ENCODE measurements at regions not wholly inside any gene's neighbourhood (a gene's known extent, or its start where the extent isn't known, plus 50 kb on each side); places are given as distances from the start of the nearest gene placed in this dataset.

- peak; percentile 25 for TF ChIP-seq SKIL (IDR thresholded peaks at IDR 0.05; ENCODE audit: low read depth, poor library complexity, severe bottlenecking)
- no peak for TF ChIP-seq USF1 (IDR thresholded peaks at IDR 0.05; ENCODE audit: borderline replicate concordance, extremely low read length, insufficient read depth, low read depth, low read length)
- no peak for TF ChIP-seq HSF1 (IDR thresholded peaks at IDR 0.05; ENCODE audit: low read depth, low read length)
- peak; percentile 62 for TF ChIP-seq PBX3 (IDR thresholded peaks at IDR 0.05; ENCODE audit: insufficient replicate concordance, low read depth, low read length)
- no peak for TF ChIP-seq NRF1 (conservative IDR thresholded peaks at IDR 0.05; ENCODE audit: low read depth, low read length)
- TF ChIP-seq CREM (IDR thresholded peaks at IDR 0.05; ENCODE audit: low read depth): peak; percentile 48; the same call in 1 of the 2 replicates
- no peak for TF ChIP-seq SMAD5 (IDR thresholded peaks at IDR 0.05; ENCODE audit: low read depth)
- no peak for TF ChIP-seq SMC3 (IDR thresholded peaks at IDR 0.05; ENCODE audit: borderline replicate concordance, low read length)
- TF ChIP-seq ZBTB33 (IDR thresholded peaks at IDR 0.05): no peak
- TF ChIP-seq TCF3 (IDR thresholded peaks at IDR 0.05; ENCODE audit: borderline replicate concordance, insufficient read depth, low read depth, low read length): peak; percentile 60; the same call in 1 of the 2 replicates
- TF ChIP-seq ESRRA (IDR thresholded peaks at IDR 0.05; ENCODE audit: low read length): no peak
- peak; percentile 52 to 60 for TF ChIP-seq IKZF2 (IDR thresholded peaks at IDR 0.05)
- TF ChIP-seq CHD1 (IDR thresholded peaks at IDR 0.05; ENCODE audit: low read depth, low read length): no peak
- peak; percentile 41; the same call in 1 of the 2 replicates for TF ChIP-seq PML (IDR thresholded peaks at IDR 0.05; ENCODE audit: low read length)
- peak; percentile 88 for TF ChIP-seq RUNX3 (IDR thresholded peaks at IDR 0.05; ENCODE audit: low read length)
- peak; percentile 32; the same call in 1 of the 2 replicates for TF ChIP-seq GABPA (IDR thresholded peaks at IDR 0.05; ENCODE audit: low read depth)
- no peak for TF ChIP-seq NFYA (IDR thresholded peaks at IDR 0.05; ENCODE audit: borderline replicate concordance, low read depth, low read length)
- no peak for TF ChIP-seq POLR2AphosphoS5 (IDR thresholded peaks at IDR 0.05; ENCODE audit: low read length)
- no peak for TF ChIP-seq SPI1 (IDR thresholded peaks at IDR 0.05; ENCODE audit: borderline replicate concordance, insufficient read depth, low read depth, low read length)
- TF ChIP-seq SP1 (IDR thresholded peaks at IDR 0.05; ENCODE audit: low read depth, low read length): peak; percentile 42
- TF ChIP-seq MLLT1 (IDR thresholded peaks at IDR 0.05): 0 out of 2 replicates have a peak, but pooled peaks have one; percentile 33
Measured at GRCh38 chr4:104966349-104967033, 180.2 kb upstream of the TET2 start (continued).

All from GM12878 (cell line).